GM10266 (cell line): ENCODE measurements at regions not wholly inside any gene's neighbourhood (a gene's known extent, or its start where the extent isn't known, plus 50 kb on each side); places are given as distances from the start of the nearest gene placed in this dataset.

Experiments
- DNase-seq: peaks from one replicate; pipeline ENCODE4 v3.0.0; 2012; ENCODE audit errors: extremely low spot score
- CTCF ChIP-seq: IDR thresholded peaks from 2 replicates; pipeline ENCODE4 v1.5.1; 2012; ENCODE audit warnings: mild to moderate bottlenecking, low read depth; ENCODE audit not compliant: control insufficient read depth, insufficient read depth; ENCODE audit errors: missing control alignments

- TF ChIP-seq CTCF, result no peak
- no peak for DNase-seq
Measured at GRCh38 chr12:118520214-118521035, 144.1 kb downstream of the SUDS3 start.

- TF ChIP-seq CTCF, result no peak
- no peak for DNase-seq
Measured at GRCh38 chr12:118521036-118521370, 144.6 kb downstream of the SUDS3 start.

GRCh38 chr12:118524446-118524845 is 148.1 kb downstream of the SUDS3 start:
- TF ChIP-seq CTCF, result no peak

GRCh38 chr12:118525216-118525615 is 148.9 kb downstream of the SUDS3 start:
- TF ChIP-seq CTCF, result no peak
- DNase-seq, result no peak

More at GRCh38 chr12:118524446-118524845, 148.1 kb downstream of the SUDS3 start:
- no peak for DNase-seq

GRCh38 chr12:118526255-118527095 is 150.1 kb downstream of the SUDS3 start:
- DNase-seq, result no peak
- no peak for TF ChIP-seq CTCF

- TF ChIP-seq CTCF, result no peak
- no peak for DNase-seq
Measured at GRCh38 chr12:118527310-118527709, 151.0 kb downstream of the SUDS3 start.

- no peak for DNase-seq
- no peak for TF ChIP-seq CTCF
Measured at GRCh38 chr12:118528625-118529024, 152.3 kb downstream of the SUDS3 start.
